Esophagus muscularis mucosa (tissue), 4 donors: ENCODE measurements at regions not wholly inside any gene's neighbourhood (a gene's known extent, or its start where the extent isn't known, plus 50 kb on each side); places are given as distances from the start of the nearest gene placed in this dataset.

Source experiments
- CTCF ChIP-seq, 3 experiments: fragments of 200-600 bp in 2 of 3; fragments of 450-650 bp in 1 of 3; sonication (generic) in 2 of 3; IDR thresholded peaks; one replicate each; pipeline ENCODE4 v1.5.1; 2017 to 2019; ENCODE audit warnings: antibody characterized with exemption in 3 of 3, mild to moderate bottlenecking in 2 of 3, moderate library complexity in 1 of 3
- EP300 ChIP-seq: sonication (generic); formaldehyde crosslinking; IDR thresholded peaks from one replicate; pipeline ENCODE4 v1.6.1; 2017; ENCODE audit warnings: antibody characterized with exemption
- POLR2A ChIP-seq: fragments of 450-650 bp; IDR thresholded peaks from one replicate; pipeline ENCODE4 v1.6.1; 2017; ENCODE audit warnings: antibody characterized with exemption, moderate library complexity, mild to moderate bottlenecking, low read depth
- POLR2AphosphoS5 ChIP-seq, 2 donors: sonication (generic); formaldehyde crosslinking; IDR thresholded peaks; one replicate each; pipeline ENCODE4 v1.6.1; 2017; ENCODE audit warnings: antibody characterized with exemption in 2 of 2

- TF ChIP-seq POLR2AphosphoS5 (IDR thresholded peaks at IDR 0.05) (no peak), CTCF (IDR thresholded peaks at IDR 0.05) (no peak), EP300 (no peak), POLR2A (no peak)
These were observed 620.8 kb upstream of the B3GALT2 start for GRCh38 chr1:193807208-193807607.
